Heart right ventricle (tissue), 16 donors: ENCODE measurements at regions not wholly inside any gene's neighbourhood (a gene's known extent, or its start where the extent isn't known, plus 50 kb on each side); places are given as distances from the start of the nearest gene placed in this dataset.

ENCODE experiments used
- ATAC-seq, 8 donors: fragments of 200-7000 bp; cut with Tn5 transposase; one replicate each; pipeline ENCODE4 v1.9.1; 2020; ENCODE audit warnings: mild to moderate bottlenecking in 8 of 8, moderate library complexity in 8 of 8, moderate number of reproducible peaks in 1 of 8
- DNase-seq, 2 donors: peaks; one replicate each; pipeline ENCODE4 v3.0.0-alpha.2; 2020
- H3K27ac ChIP-seq, 10 donors: fragments of 200-600 bp; sonication (generic) in 2 of 10; one replicate each; pipeline versions ENCODE4 v1.5.0 to v1.8.0; 2020 to 2022; ENCODE audit warnings: mild to moderate bottlenecking in 3 of 10
- H3K27me3 ChIP-seq, 7 donors: fragments of 200-600 bp; one replicate each; pipeline ENCODE4 v1.8.0; 2021 to 2022; ENCODE audit warnings: mild to moderate bottlenecking in 2 of 7
- H3K36me3 ChIP-seq, 9 donors: fragments of 200-600 bp; sonication (generic) in 1 of 9; one replicate each; pipeline versions ENCODE4 v1.5.0 to v1.8.0; 2020 to 2022; ENCODE audit warnings: mild to moderate bottlenecking in 2 of 9
- H3K4me1 ChIP-seq, 9 donors: fragments of 200-600 bp; sonication (generic) in 1 of 9; one replicate each; pipeline versions ENCODE4 v1.5.0 to v1.8.0; 2020 to 2022; ENCODE audit warnings: mild to moderate bottlenecking in 4 of 9
- H3K4me3 ChIP-seq, 10 donors: fragments of 200-600 bp; sonication (generic) in 2 of 10; one replicate each; pipeline versions ENCODE4 v1.5.0 to v1.8.0; 2020 to 2022; ENCODE audit warnings: mild to moderate bottlenecking in 7 of 10, moderate library complexity in 2 of 10
- H3K9me3 ChIP-seq, 11 donors: fragments of 200-600 bp in 10 of 11; sonication (generic) in 2 of 11; one replicate each; pipeline versions ENCODE4 v1.5.0 to v1.8.0; 2013 to 2022; ENCODE audit warnings: mild to moderate bottlenecking in 2 of 11, control low read depth in 1 of 11, moderate library complexity in 1 of 11
- CTCF ChIP-seq, 9 donors: fragments of 200-600 bp; sonication (generic) in 2 of 9; IDR thresholded peaks; one replicate each; pipeline versions ENCODE4 v1.5.0 to v1.8.0; 2021 to 2022; ENCODE audit warnings: antibody characterized with exemption in 9 of 9, mild to moderate bottlenecking in 5 of 9, moderate library complexity in 1 of 9
- WGBS, 2 donors: extraction: QIAGEN DNeasy Blood & Tissue Kit; methylation state at CpG; one replicate each; pipeline ENCODE4 v1.1.7; 2013; ENCODE audit warnings: inconsistent platforms in 1 of 2; 5-methylcytosine and 5-hydroxymethylcytosine counted together
- intact Hi-C, 10 donors: fragments of 100-400 bp; cut with DNase I; formaldehyde crosslinking; loops; one replicate each; pipeline versions ENCODE4 v1.11.1 to v1.14.2; 2022
- donor health status: Arrhythmogenic right ventricular cardiomyopathy.
- donor health status: ischemic (EF 13 %, LVEDD 7.1; RV severe dilation, severe dysfunction).
- donor health status: healthy with polysubstance abuse.
- donor health status: DM: no; HTN: yes; CAD: no.
- donor health status: DM: no; HTN: no; CAD: no.
- donor health status: ischemic (EF 25% LVEDD 6.9; RV normal size, moderate dysfunction).
- donor health status: ischemic (EF 25% LVEDD 5.7; RV mildly dilated, moderate dysfunction).
- donor health status: healthy.
- donor health status: DM: yes; HTN: yes; CAD: no.
- donor health status: Ischemic cardiomyopathy.
- donor health status: ischemic (EF 35%, LVEDD 5.7; RV mildly dilated, moderate dysfunction).
- donor health status: nonischemic (EF 11% LVEDD 7.7; RV severe dilation, severe dysfunction).
- donor health status: DM: yes; HTN: yes; CAD: no.
- donor health status: PGD.
- donor health status: ischemic (EF 29% LVEDD 5.4; RV normal size, mild dysfunction).
- donor health status: nonischemic (EF 23%, LVEDD 6.1; RV moderate dilation, normal function).

- intact Hi-C loops, result no loop called here
Observed at GRCh38 chr4:177125656-177126055, 184.0 kb upstream of the NEIL3 start.

GRCh38 chr4:177127658-177128057 is 182.0 kb upstream of the NEIL3 start:
- Histone ChIP-seq H3K4me3 (no peak overlapping the region), H3K27ac (no peak overlapping the region), H3K9me3 (peaks cover 0 to 35% (median 16%) of the 10 kb centered on the region in 11 donors), H3K36me3 (no peaks in the 10 kb centered on the region), H3K27me3 (no peaks in the 10 kb centered on the region), H3K4me1 (no peaks in the 10 kb centered on the region)
- ATAC-seq (no peak), DNase-seq (no peak)
- intact Hi-C loops, result no loop called here
- no peak for TF ChIP-seq CTCF (IDR thresholded peaks at IDR 0.05)

More at GRCh38 chr4:177125656-177126055, 184.0 kb upstream of the NEIL3 start:
- H3K9me3 ChIP-seq, result peaks cover 0 to 36% (median 17%) of the 10 kb centered on the region in 11 donors
- DNase-seq (no peak), ATAC-seq (no peak)
- H3K27me3 ChIP-seq, result no peaks in the 10 kb centered on the region
- TF ChIP-seq CTCF (IDR thresholded peaks at IDR 0.05), result no peak
- H3K27ac ChIP-seq, result no peak overlapping the region
- 69 to 85% methylated on average over 3 of the region's 3 CpGs for WGBS, 2 donors
- no peak overlapping the region for H3K4me3 ChIP-seq
- H3K4me1 ChIP-seq, result no peaks in the 10 kb centered on the region
- H3K36me3 ChIP-seq, result no peaks in the 10 kb centered on the region

GRCh38 chr4:177128306-177128705 is 181.4 kb upstream of the NEIL3 start:
- H3K27me3 ChIP-seq, result no peaks in the 10 kb centered on the region
- H3K27ac ChIP-seq, result no peak overlapping the region
- H3K9me3 ChIP-seq, result peaks cover 0 to 35% (median 16%) of the 10 kb centered on the region in 11 donors
- DNase-seq (no peak), ATAC-seq (no peak)
- intact Hi-C loops, result no loop called here
- H3K4me1 ChIP-seq, result no peaks in the 10 kb centered on the region
- no peak overlapping the region for H3K4me3 ChIP-seq
- 31 to 46% methylated on average over 1 of the region's 1 CpG for WGBS, 2 donors
- H3K36me3 ChIP-seq, result no peaks in the 10 kb centered on the region
- no peak for TF ChIP-seq CTCF (IDR thresholded peaks at IDR 0.05)

- peaks cover 0 to 35% (median 16%) of the 10 kb centered on the region in 11 donors for H3K9me3 ChIP-seq
- H3K27ac ChIP-seq, result no peak overlapping the region
- DNase-seq (no peak), ATAC-seq (no peak)
- H3K36me3 ChIP-seq, result no peaks in the 10 kb centered on the region
- H3K27me3 ChIP-seq, result no peaks in the 10 kb centered on the region
- no peak for TF ChIP-seq CTCF (IDR thresholded peaks at IDR 0.05)
- intact Hi-C loops, result no loop called here
- H3K4me3 ChIP-seq, result no peak overlapping the region
- H3K4me1 ChIP-seq, result no peaks in the 10 kb centered on the region
Observed at GRCh38 chr4:177131736-177132135, 177.9 kb upstream of the NEIL3 start.

GRCh38 chr4:177147668-177148067 is 162.0 kb upstream of the NEIL3 start:
- Histone ChIP-seq H3K4me1 (no peaks in the 10 kb centered on the region), H3K27me3 (no peaks in the 10 kb centered on the region), H3K36me3 (no peaks in the 10 kb centered on the region), H3K4me3 (no peak overlapping the region), H3K27ac (no peak overlapping the region), H3K9me3 (peaks cover 0 to 8% (median 0%) of the 10 kb centered on the region in 11 donors)
- ATAC-seq, result no peak
- DNase-seq, result no peak
- TF ChIP-seq CTCF (IDR thresholded peaks at IDR 0.05), result no peak
- intact Hi-C loops, result no loop called here
